K562 (cell line): ENCODE measurements at regions not wholly inside any gene's neighbourhood (a gene's known extent, or its start where the extent isn't known, plus 50 kb on each side); places are given as distances from the start of the nearest gene placed in this dataset.

Source experiments
- ATAC-seq: fragments of 200-7000 bp; cut with Tn5 transposase; 3 replicates; pipeline ENCODE4 v1.9.1; 2020; ENCODE audit warnings: moderate library complexity
- BruUV-seq: library from RNA; stranded (reverse); fragments of 400-500 nt; replicated peaks from 2 replicates; lab custom pipeline; 2021; lab: Mats Ljungman, UMichigan
- CTCF ChIA-PET: fragments of 300-600 bp; formaldehyde crosslinking; extraction: SDS; loops from one replicate; lab custom pipeline; 2021; ENCODE audit warnings: low intra/inter-chr PET ratio; lab: Yijun Ruan, JAX
- POLR2A ChIA-PET: fragments of 300-600, 350-650 bp; sonication (Branson Sonifier 250); formaldehyde crosslinking; extraction: SDS; loops from one replicate; lab custom pipeline; 2021; ENCODE audit warnings: antibody characterized with exemption, inconsistent platforms; lab: Yijun Ruan, JAX
- DNase-seq, 4 experiments: peaks; one replicate each; pipeline versions ENCODE4 v3.0.0 to v3.0.0-alpha.2; 2011 to 2018; ENCODE audit warnings: low spot score in 3 of 4, mixed read lengths in 3 of 4; ENCODE audit errors: extremely low read depth in 1 of 4
- FAIRE-seq: peaks from 2 replicates; lab custom pipeline; 2011; peaks lifted over from hg19 to GRCh38; lab: Jason Lieb, UNC
- H2AFZ ChIP-seq: 2 replicates; pipeline ENCODE4 v1.6.0; 2011; ENCODE audit warnings: low read depth, low read length, control low read depth, inconsistent platforms
- H3K27ac ChIP-seq: fragments of 200-600 bp; 3 replicates; pipeline ENCODE4 v1.8.0; 2011; ENCODE audit warnings: low read depth, mild to moderate bottlenecking, control low read depth, inconsistent platforms, low read length, moderate library complexity, mixed read lengths; ENCODE audit errors: extremely low read depth
- H3K27me3 ChIP-seq, 2 experiments: fragments of 300-600 bp in 1 of 2; 2 replicates in 1 of 2; 3 replicates in 1 of 2; pipeline versions ENCODE4 v1.6.0 to v1.8.0; 2011; ENCODE audit warnings: inconsistent platforms in 2 of 2, low read length in 2 of 2, mild to moderate bottlenecking in 1 of 2, mixed read lengths in 1 of 2, moderate library complexity in 1 of 2; ENCODE audit not compliant: control insufficient read depth in 2 of 2, insufficient read depth in 2 of 2
- H3K36me3 ChIP-seq: fragments of 300-600 bp; 3 replicates; pipeline ENCODE4 v1.8.0; 2011; ENCODE audit warnings: mild to moderate bottlenecking, low read length, inconsistent platforms; ENCODE audit not compliant: control insufficient read depth, insufficient read depth
- H3K4me1 ChIP-seq, 2 experiments: fragments of 200-600 bp in 1 of 2; replicated peaks in 1 of 2; 2 replicates in 1 of 2; 3 replicates in 1 of 2; pipeline versions ENCODE4 v1.5.1 to v1.8.0; 2011; ENCODE audit warnings: inconsistent platforms in 2 of 2, low read length in 2 of 2, mild to moderate bottlenecking in 1 of 2, mixed read lengths in 1 of 2, moderate library complexity in 1 of 2; ENCODE audit not compliant: control insufficient read depth in 2 of 2, insufficient read depth in 2 of 2
- H3K4me2 ChIP-seq: 2 replicates; pipeline ENCODE4 v1.6.1; 2011; ENCODE audit warnings: low read length, control low read depth, inconsistent platforms, mixed read lengths; ENCODE audit not compliant: insufficient read depth
- H3K4me3 ChIP-seq: fragments of 200-600 bp; sonication (generic), shearing (Covaris generic); 2 replicates; pipeline ENCODE4 v1.5.1; 2016; ENCODE audit warnings: control low read depth, inconsistent platforms
- H3K79me2 ChIP-seq: fragments of 200-600 bp; 3 replicates; pipeline ENCODE4 v1.8.0; 2011; ENCODE audit warnings: low read length, inconsistent platforms; ENCODE audit not compliant: control insufficient read depth, insufficient read depth
- H3K9ac ChIP-seq, 2 experiments: 2 replicates each; pipeline versions ENCODE4 v1.6.0 to v1.6.1; 2011; ENCODE audit warnings: low read depth in 2 of 2, low read length in 2 of 2, control low read depth in 1 of 2, inconsistent platforms in 1 of 2, mild to moderate bottlenecking in 1 of 2, mixed read lengths in 1 of 2; ENCODE audit not compliant: insufficient read depth in 1 of 2
- H3K9me1 ChIP-seq: one replicate; pipeline ENCODE4 v1.6.0; 2011; ENCODE audit warnings: inconsistent platforms, mild to moderate bottlenecking, low read length, moderate library complexity; ENCODE audit not compliant: control insufficient read depth, insufficient read depth
- H3K9me3 ChIP-seq: replicated peaks from 2 replicates; pipeline ENCODE4 v1.5.1; 2011; ENCODE audit warnings: low read depth, low read length, inconsistent platforms; ENCODE audit not compliant: control insufficient read depth, insufficient read depth
- H4K20me1 ChIP-seq: replicated peaks from 2 replicates; pipeline ENCODE4 v1.6.1; 2011; ENCODE audit warnings: low read length, inconsistent platforms, mixed read lengths; ENCODE audit not compliant: control insufficient read depth, insufficient read depth
- EGR1 ChIP-seq: fragments of 450-650 bp; conservative IDR thresholded peaks from 2 replicates; pipeline ENCODE4 v1.6.1; 2017; ENCODE audit warnings: mild to moderate bottlenecking
- MEF2D ChIP-seq: conservative IDR thresholded peaks from 2 replicates; pipeline ENCODE4 v1.6.1; 2016; ENCODE audit warnings: low read depth, missing genetic modification characterization, missing compliant biosample characterization
- ZFP30 ChIP-seq: fragments of 250-450 bp; sonication (Bioruptor Pico); IDR thresholded peaks from 2 replicates; pipeline ENCODE4 v1.8.0; 2022; ENCODE audit warnings: moderate library complexity, mild to moderate bottlenecking, inconsistent platforms, borderline replicate concordance
- ZNF263 ChIP-seq: sonication (generic); formaldehyde crosslinking; IDR thresholded peaks from 2 replicates; pipeline ENCODE4 v1.8.0; 2022; ENCODE audit warnings: mild to moderate bottlenecking, missing genetic modification reagents, borderline replicate concordance
- WGBS: fragments of 100-300 bp; shearing (Covaris generic); methylation state at CpG from one replicate; pipeline ENCODE4 v1.1.6; 2016; ENCODE audit warnings: low coverage, mixed read lengths; ENCODE audit not compliant: insufficient coverage; ENCODE audit errors: missing lambda C conversion rate; 5-methylcytosine and 5-hydroxymethylcytosine counted together
- in situ Hi-C: fragments of 300-500 bp; cut with MboI; formaldehyde crosslinking; loops from 4 replicates; pipeline ENCODE4 v1.15.0; 2018; ENCODE audit warnings: inconsistent platforms, mixed read lengths
- intact Hi-C: fragments of 100-400 bp; cut with micrococcal nuclease; formaldehyde crosslinking; loops from 2 replicates; pipeline ENCODE4 v1.14.2; 2022
- TF ChIP-seq, protein P1 (sequence below): fragments of 150-350 bp; conservative IDR thresholded peaks from 2 replicates; pipeline ENCODE4 v1.6.1; 2014; ENCODE audit warnings: low read length
- TF ChIP-seq, protein P2 (sequence below): fragments of 250-450 bp; sonication (Bioruptor Pico); IDR thresholded peaks from 2 replicates; pipeline ENCODE4 v1.8.0; 2021; ENCODE audit warnings: borderline replicate concordance, mild to moderate bottlenecking, moderate library complexity; ENCODE audit not compliant: poor library complexity, severe bottlenecking

DNA sequence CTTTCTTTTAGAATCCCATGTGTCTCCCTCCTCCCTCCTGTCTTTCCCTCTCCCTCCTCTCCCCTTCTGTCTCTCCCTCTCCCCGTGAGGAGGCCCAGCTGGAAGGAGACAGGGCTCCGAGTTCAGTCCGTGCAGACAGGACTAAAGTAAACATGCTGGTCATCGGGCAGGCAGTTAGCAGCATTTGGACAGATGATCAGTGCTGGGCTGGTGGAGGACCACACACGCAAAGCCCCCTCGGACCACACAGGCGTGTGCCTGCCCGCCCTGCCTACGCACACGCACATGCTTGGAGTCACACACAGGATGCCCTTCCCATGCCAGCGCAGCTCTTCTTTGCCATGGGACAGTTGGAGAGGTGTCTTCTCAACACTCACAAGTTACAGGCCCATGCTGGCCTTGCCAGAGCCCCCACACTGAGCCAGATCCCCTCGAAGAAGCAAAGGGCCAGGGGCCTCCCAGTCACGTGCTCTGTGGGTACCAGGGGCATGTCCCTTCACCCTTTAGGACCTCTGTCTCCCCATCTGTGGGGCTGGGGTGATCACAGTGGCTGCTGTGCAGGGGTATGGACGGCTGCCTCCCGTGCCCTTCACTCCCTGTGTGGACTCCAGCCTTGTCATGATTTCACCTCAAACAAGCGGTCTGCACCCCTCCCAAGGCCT is 215.7 kb upstream of the FOXF1 start:
- H3K4me1 ChIP-seq = no peaks in the 10 kb centered on the region
- WGBS = 0% methylated on average over 14 of the region's 16 CpGs
- no peak overlapping the region for H3K27ac ChIP-seq
- H2AFZ ChIP-seq = no peak overlapping the region
- in situ Hi-C loops = no loop called here
- intact Hi-C loops = no loop called here
- no TSS peak for BruUV-seq
- H3K27me3 ChIP-seq = peaks cover 44 to 71% of the 10 kb centered on the region in 2 experiments
- H3K9me1 ChIP-seq = no peaks in the 10 kb centered on the region
- no peak for TF ChIP-seq MEF2D (tag)
- peak; percentile 48; the same call in 1 of the 2 replicates for TF ChIP-seq ZNF263 (CRISPR knock-in tag)
- DNase-seq (no peak), ATAC-seq (no peak), FAIRE-seq (no peak)
- no peak overlapping the region for H3K4me3 ChIP-seq
- H3K9me3 ChIP-seq = no peaks in the 10 kb centered on the region
- no peaks in the 10 kb centered on the region for H3K79me2 ChIP-seq
- ChIA-PET CTCF (no interaction called here), POLR2A (no interaction called here)
- H4K20me1 ChIP-seq = peaks cover 10% of the 10 kb centered on the region; the same call in 1 of the 2 replicates
- H3K4me2 ChIP-seq = no peak overlapping the region
- H3K9ac ChIP-seq = no peak overlapping the region
- H3K36me3 ChIP-seq = no peaks in the 10 kb centered on the region

DNA sequence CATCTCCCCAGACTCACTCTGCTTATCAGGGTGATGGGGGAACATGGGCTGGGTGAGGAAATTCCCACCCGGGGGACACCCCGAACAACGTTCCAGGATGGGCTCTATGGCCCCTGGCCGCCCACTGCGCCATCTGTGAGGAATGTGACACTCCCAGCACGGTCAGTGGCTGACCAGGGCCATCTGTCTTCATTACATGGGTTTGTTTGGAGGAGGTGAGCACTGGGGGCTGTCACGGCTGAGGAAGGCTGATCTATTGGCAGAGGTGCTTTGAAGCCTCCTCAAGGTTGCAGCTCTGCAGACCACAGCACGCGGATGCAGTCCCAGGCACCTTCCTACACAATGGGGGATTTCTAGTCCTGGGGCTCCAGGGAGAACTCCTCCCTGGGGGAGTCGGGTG is 214.1 kb upstream of the FOXF1 start:
- no peaks in the 10 kb centered on the region for H3K36me3 ChIP-seq
- POLR2A ChIA-PET = no interaction called here
- no TSS peak for BruUV-seq

More for the DNA sequence above, 214.1 kb upstream of the FOXF1 start:
- H3K4me3 ChIP-seq = no peak overlapping the region
- peaks cover 54 to 78% of the 10 kb centered on the region in 2 experiments for H3K27me3 ChIP-seq
- no peak overlapping the region for H2AFZ ChIP-seq
- in situ Hi-C loops (no loop called here), intact Hi-C loops (no loop called here)
- no peaks in the 10 kb centered on the region for H3K9me3 ChIP-seq
- ATAC-seq (no peak), DNase-seq (no peak), FAIRE-seq (no peak)
- 3% methylated on average over 10 of the region's 10 CpGs for WGBS
- no peak overlapping the region; a peak in 1 of 4 replicates for H3K9ac ChIP-seq
- H3K79me2 ChIP-seq = no peaks in the 10 kb centered on the region
- no peak overlapping the region for H3K4me2 ChIP-seq
- H3K4me1 ChIP-seq = no peaks in the 10 kb centered on the region; a peak in 1 of 5 replicates
- TF ChIP-seq, protein P1, sequence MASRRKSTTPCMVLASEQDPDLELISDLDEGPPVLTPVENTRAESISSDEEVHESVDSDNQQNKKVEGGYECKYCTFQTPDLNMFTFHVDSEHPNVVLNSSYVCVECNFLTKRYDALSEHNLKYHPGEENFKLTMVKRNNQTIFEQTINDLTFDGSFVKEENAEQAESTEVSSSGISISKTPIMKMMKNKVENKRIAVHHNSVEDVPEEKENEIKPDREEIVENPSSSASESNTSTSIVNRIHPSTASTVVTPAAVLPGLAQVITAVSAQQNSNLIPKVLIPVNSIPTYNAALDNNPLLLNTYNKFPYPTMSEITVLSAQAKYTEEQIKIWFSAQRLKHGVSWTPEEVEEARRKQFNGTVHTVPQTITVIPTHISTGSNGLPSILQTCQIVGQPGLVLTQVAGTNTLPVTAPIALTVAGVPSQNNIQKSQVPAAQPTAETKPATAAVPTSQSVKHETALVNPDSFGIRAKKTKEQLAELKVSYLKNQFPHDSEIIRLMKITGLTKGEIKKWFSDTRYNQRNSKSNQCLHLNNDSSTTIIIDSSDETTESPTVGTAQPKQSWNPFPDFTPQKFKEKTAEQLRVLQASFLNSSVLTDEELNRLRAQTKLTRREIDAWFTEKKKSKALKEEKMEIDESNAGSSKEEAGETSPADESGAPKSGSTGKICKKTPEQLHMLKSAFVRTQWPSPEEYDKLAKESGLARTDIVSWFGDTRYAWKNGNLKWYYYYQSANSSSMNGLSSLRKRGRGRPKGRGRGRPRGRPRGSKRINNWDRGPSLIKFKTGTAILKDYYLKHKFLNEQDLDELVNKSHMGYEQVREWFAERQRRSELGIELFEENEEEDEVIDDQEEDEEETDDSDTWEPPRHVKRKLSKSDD = no peak
- TF ChIP-seq EGR1 (no peak), ZFP30 (CRISPR knock-in tag) (no peak)
- TF ChIP-seq, protein P2, sequence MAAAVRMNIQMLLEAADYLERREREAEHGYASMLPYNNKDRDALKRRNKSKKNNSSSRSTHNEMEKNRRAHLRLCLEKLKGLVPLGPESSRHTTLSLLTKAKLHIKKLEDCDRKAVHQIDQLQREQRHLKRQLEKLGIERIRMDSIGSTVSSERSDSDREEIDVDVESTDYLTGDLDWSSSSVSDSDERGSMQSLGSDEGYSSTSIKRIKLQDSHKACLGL (CRISPR knock-in tag) = no peak
- H4K20me1 ChIP-seq = peaks cover 12% of the 10 kb centered on the region; the same call in 1 of the 2 replicates
- H3K9me1 ChIP-seq = peaks cover 4% of the 10 kb centered on the region
- no peak overlapping the region for H3K27ac ChIP-seq
- CTCF ChIA-PET = interaction anchor here (0.6 kb wide), 1 partner anchor 35 kb away, joined by 3 read pairs; no protein-coding TSS in a partner anchor
